ENCODE measurements at regions not wholly inside any gene's neighbourhood (a gene's known extent, or its start where the extent isn't known, plus 50 kb on each side); places are given as distances from the start of the nearest gene placed in this dataset.
A peak's percentile ranks its signal among the peaks of the same experiment; 100 is the strongest.

GRCh38 chr1:13878021-13878420 is 178.0 kb downstream of the PRDM2 start:
- Histone ChIP-seq H3K27ac (no peak overlapping the region), H3K27me3 (no peaks in the 10 kb centered on the region), H3K4me3 (no peak overlapping the region), H3K36me3 (no peaks in the 10 kb centered on the region), H3K4me1 (no peaks in the 10 kb centered on the region), H3K9me3 (no peaks in the 10 kb centered on the region)
- TF ChIP-seq POLR2AphosphoS5 (IDR thresholded peaks at IDR 0.05) = no peak
- no peak for TF ChIP-seq POLR2A (IDR thresholded peaks at IDR 0.05)
- no peak for TF ChIP-seq CTCF (IDR thresholded peaks at IDR 0.05)
- TF ChIP-seq EP300 (IDR thresholded peaks at IDR 0.05; ENCODE audit: low read depth) = no peak
- intact Hi-C loops (cut with DNase I; ENCODE audit: low total_unique reads) = no loop called here
- in situ Hi-C loops (cut with MboI; ENCODE audit: low pct_ligation_motif_present in 1 of 4, low pct_unique_long_range_greater_than_20kb in 1 of 4, low sequenced_read_pairs in 3 of 4) = no loop called here
- no peak for DNase-seq
- WGBS, 2 donors (ENCODE audit: low coverage in 1 of 2) = 74 to 82% methylated on average over 7 of the region's 7 CpGs

- in situ Hi-C loops (cut with MboI; ENCODE audit: low pct_ligation_motif_present in 1 of 4, low pct_unique_long_range_greater_than_20kb in 1 of 4, low sequenced_read_pairs in 3 of 4) = no loop called here
- no peak for TF ChIP-seq POLR2AphosphoS5 (IDR thresholded peaks at IDR 0.05)
- no peak for TF ChIP-seq CTCF (IDR thresholded peaks at IDR 0.05)
- no peak for TF ChIP-seq POLR2A (IDR thresholded peaks at IDR 0.05)
- TF ChIP-seq EP300 (IDR thresholded peaks at IDR 0.05; ENCODE audit: low read depth) = no peak
- Histone ChIP-seq H3K4me3 (no peak overlapping the region), H3K4me1 (no peaks in the 10 kb centered on the region), H3K27me3 (no peaks in the 10 kb centered on the region), H3K9me3 (no peaks in the 10 kb centered on the region), H3K36me3 (no peaks in the 10 kb centered on the region), H3K27ac (no peak overlapping the region)
- intact Hi-C loops (cut with DNase I; ENCODE audit: low total_unique reads) = no loop called here
- no peak for DNase-seq
- 40 to 83% methylated on average over 1 to 9 of the region's 9 CpGs for WGBS, 2 donors (ENCODE audit: low coverage in 1 of 2)
These were observed 178.5 kb downstream of the PRDM2 start for GRCh38 chr1:13878451-13878850.

GRCh38 chr1:13881385-13882088 is 181.5 kb downstream of the PRDM2 start:
- intact Hi-C loops (cut with DNase I; ENCODE audit: low total_unique reads) = no loop called here
- Histone ChIP-seq H3K4me3 (no peak overlapping the region), H3K36me3 (no peaks in the 10 kb centered on the region), H3K27ac (no peak overlapping the region), H3K4me1 (no peaks in the 10 kb centered on the region), H3K27me3 (no peaks in the 10 kb centered on the region), H3K9me3 (no peaks in the 10 kb centered on the region)
- TF ChIP-seq CTCF (IDR thresholded peaks at IDR 0.05) (no peak), EP300 (IDR thresholded peaks at IDR 0.05; ENCODE audit: low read depth) (no peak), POLR2A (IDR thresholded peaks at IDR 0.05) (no peak), POLR2AphosphoS5 (IDR thresholded peaks at IDR 0.05) (no peak)
- no peak for DNase-seq
- in situ Hi-C loops (cut with MboI; ENCODE audit: low pct_ligation_motif_present in 1 of 4, low pct_unique_long_range_greater_than_20kb in 1 of 4, low sequenced_read_pairs in 3 of 4) = no loop called here
- 75 to 76% methylated on average over 4 to 5 of the region's 5 CpGs for WGBS, 2 donors (ENCODE audit: low coverage in 1 of 2)

GRCh38 chr1:13888351-13888986 is 188.5 kb downstream of the PRDM2 start:
- Histone ChIP-seq H3K4me3 (no peak overlapping the region), H3K27ac (peak overlapping the region; percentile 65 to 75 (median 74)), H3K9me3 (no peaks in the 10 kb centered on the region), H3K36me3 (no peaks in the 10 kb centered on the region), H3K4me1 (peaks cover 0 to 28% (median 9%) of the 10 kb centered on the region in 4 donors), H3K27me3 (peaks cover 37% of the 10 kb centered on the region)
- in situ Hi-C loops (cut with MboI; ENCODE audit: low pct_ligation_motif_present in 1 of 4, low pct_unique_long_range_greater_than_20kb in 1 of 4, low sequenced_read_pairs in 3 of 4) = no loop called here
- 34 to 36% methylated on average over 3 to 10 of the region's 10 CpGs for WGBS, 2 donors (ENCODE audit: low coverage in 1 of 2)
- intact Hi-C loops (cut with DNase I; ENCODE audit: low total_unique reads) = no loop called here
- TF ChIP-seq POLR2AphosphoS5 (IDR thresholded peaks at IDR 0.05) = peak in 1 of 3 donors; percentile 39
- no peak for TF ChIP-seq EP300 (IDR thresholded peaks at IDR 0.05; ENCODE audit: low read depth)
- DNase-seq = peak; percentile 74
